HG03460 (cell line): ENCODE measurements at regions not wholly inside any gene's neighbourhood (a gene's known extent, or its start where the extent isn't known, plus 50 kb on each side); places are given as distances from the start of the nearest gene placed in this dataset.

ENCODE experiments used
- ATAC-seq: cut with Tn5 transposase; IDR thresholded peaks from one replicate; pipeline ENCODE4 v1.9.1; 2021; ENCODE audit not compliant: unreplicated experiment

DNA sequence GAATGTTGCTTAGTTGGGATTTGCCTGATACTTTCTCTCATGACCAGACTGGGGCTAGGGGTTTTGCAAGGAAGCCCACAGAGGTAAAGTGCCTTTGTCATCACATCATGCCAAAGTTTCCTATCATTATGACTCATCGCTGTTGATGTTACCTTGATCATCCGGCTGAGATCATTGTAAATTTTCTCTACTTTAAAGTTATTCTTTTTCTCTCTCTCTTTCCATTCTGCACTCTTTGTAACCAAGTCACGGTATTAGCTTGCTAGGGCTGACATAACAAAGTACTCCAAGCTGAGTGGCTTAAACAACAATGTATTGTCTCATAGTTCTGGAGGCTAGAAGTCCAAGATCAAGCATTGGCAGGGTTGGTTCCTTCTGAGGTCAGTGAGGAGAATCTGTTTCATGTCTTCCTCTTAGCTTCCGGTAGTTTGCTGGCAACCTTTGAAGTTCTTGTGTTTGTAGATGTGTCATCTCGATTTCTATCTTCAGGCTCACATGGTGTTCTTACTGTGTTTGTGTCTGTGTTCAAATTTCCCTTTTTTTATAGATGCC, 113.0 kb downstream of the DTHD1 start:
- ATAC-seq = no peak

DNA sequence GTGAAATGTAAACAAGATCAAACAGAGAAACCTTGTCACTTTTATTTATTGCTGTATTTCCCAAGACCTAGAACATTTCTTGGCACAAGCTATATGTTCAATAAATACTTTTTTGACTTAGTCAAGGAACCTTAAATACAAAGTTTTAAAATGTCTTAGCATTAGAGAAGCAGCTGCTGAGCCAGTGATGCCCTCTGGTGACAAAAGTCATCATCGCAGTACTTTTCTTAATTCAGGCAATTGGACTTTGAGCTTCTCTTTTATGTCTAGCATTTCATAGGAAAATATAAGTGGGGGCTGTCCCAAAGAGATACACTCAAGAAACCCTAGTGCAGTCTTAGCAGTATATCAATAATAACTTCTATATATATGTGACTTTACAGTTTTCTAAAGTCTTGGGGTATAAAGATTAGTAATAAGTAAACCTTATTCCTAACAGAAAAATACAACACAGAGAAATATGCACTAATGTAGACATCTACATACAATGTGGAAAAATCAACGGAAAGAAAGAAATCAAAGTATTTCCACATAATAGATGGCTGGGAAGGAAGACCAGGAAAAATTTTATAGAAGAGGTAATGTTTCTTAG, 118.4 kb downstream of the DTHD1 start:
- no peak for ATAC-seq

- no peak for ATAC-seq
These were observed 120.8 kb downstream of the DTHD1 start for GRCh38 chr4:36402008-36402758.

GRCh38 chr4:36411338-36411737, 129.9 kb downstream of the DTHD1 start:
- no peak for ATAC-seq

DNA sequence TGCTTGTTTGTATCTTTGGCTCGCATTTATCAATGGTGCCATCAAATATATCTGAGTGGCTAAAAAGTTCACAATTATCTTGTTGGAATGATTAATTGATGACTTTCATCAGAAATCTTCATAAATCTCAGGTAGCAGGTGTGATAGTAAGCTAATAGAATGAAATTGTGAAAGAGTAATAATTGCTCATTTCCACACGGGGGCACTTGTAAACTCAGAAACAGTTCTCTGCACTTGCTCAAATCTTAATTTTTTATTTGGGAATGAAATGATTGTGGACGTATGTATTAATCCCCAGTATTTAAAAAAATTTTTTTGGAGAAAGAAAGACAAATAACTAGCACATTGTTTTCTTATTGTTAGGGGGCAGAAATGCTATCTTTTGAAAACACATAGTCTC, 132.8 kb downstream of the DTHD1 start:
- ATAC-seq = no peak

- no peak for ATAC-seq
These were observed 135.7 kb downstream of the DTHD1 start for GRCh38 chr4:36417146-36417545.

GRCh38 chr4:36420111-36420679, 138.8 kb downstream of the DTHD1 start:
- no peak for ATAC-seq

- no peak for ATAC-seq
These were observed 141.2 kb downstream of the DTHD1 start for GRCh38 chr4:36422607-36423006.

- no peak for ATAC-seq
These were observed 145.3 kb downstream of the DTHD1 start for GRCh38 chr4:36426741-36427140.

DNA sequence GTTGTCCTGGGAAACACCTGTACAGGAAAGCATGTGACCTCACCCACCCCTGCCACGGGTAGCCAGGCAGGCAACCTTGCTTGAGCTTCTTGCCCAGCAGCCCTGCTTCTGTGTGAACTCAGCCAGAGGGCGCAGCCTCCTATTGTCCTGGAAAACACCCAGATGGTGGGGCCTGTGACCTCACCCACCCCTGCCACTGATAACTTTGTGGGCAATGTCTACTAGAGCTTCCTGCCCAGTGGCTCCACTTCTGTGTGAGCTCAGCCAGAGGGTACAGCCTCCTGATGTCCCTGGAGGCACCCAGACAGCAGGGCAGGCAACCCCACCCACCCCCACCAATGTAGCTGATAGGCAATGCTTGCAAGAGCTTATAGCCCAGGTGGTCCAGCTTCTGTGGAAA, 146.3 kb downstream of the DTHD1 start:
- no peak for ATAC-seq

DNA sequence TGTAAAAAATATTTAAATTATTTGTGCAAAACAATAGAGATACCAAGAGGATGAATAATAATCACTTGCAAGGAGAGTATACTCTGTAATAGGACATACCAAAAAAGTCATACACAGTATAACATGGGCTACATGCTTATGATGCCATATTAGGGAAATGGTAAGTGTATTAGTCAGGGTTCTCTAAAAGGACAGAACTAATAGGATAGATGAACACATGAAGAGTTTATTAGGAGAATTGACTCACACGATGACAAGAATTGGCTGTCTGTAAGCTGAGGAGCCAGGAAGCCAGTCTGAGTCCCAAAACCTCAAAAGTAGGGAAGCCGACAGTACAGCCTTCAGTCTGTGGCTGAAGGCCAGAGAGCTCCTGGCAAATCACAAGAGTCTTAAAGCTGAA, 151.2 kb downstream of the DTHD1 start:
- no peak for ATAC-seq

DNA sequence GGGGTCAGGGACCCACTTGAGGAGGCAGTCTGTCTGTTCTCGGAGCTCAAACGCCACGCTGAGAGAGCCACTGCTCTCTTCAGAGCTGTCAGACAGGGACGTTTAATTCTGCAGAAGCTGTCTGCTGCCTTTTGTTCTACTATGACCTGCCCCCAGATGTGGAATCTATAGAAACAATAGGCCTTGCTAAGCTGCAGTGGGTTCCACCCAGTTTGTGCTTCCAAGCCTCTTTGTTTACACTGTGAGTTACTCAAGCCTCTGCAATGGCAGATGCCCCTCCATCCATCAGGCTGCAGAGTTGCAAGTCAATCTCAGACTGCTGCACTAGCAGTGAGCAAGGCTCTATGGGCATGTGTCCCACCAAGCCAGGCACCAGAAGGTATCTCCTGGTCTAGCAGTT, 158.1 kb downstream of the DTHD1 start:
- ATAC-seq = no peak

DNA sequence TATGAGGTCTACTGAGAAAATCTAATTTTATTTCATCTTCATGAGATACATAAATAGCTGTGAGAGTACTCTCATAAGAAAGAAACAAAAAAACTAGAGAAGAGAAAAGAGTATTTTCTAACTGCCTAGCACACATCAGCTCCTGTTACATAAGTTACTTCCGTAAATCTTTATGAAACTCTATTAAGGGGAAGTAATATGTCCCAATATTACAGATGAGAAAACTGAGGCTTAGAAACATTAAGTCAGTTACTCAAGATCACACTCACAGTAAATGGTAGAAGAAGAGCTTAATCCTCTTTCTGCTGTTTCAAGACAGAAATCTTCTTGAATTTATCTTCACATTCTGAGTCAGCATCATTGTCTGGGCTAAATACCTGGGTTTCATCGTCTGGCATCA, 164.1 kb downstream of the DTHD1 start:
- no peak for ATAC-seq

- no peak for ATAC-seq
These were observed 164.9 kb downstream of the DTHD1 start for GRCh38 chr4:36446275-36446674.

DNA sequence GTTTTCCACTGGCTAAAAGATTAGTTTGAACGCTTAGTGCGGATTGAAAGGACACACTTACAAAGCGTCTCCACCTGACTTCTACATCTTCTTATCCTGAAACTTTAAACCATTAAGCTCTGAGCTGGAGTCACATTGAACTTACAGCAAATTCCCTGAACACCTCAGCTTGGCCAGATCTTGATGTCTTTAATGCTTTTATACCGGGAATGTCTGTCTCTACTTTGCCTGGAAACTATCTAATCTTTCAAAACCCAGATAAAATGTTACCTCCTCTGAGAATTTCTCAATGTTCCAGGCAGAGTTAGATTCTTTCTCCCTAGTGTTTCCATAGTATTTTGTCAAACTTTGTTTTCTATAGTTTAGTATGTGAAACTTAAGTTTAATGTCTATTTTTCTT, 179.9 kb downstream of the DTHD1 start:
- no peak for ATAC-seq

DNA sequence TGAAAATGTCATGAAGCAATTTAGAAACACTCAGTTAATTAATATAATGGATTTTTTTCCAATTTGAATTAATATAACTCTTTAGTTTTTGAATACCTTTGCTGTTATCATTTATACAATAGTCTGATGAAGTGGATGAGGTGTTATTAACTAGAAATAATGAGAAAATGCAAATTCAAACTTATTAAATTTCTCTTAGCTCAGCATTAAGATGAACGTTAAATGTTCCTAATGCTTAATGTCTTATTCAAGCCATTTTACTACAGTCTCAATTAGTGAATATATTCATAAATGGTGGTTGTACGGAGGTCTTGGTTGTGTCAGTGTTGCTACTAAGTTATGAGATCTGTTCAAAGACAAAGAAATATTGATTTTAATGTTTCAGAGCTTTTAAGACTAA, 186.3 kb downstream of the DTHD1 start:
- no peak for ATAC-seq

GRCh38 chr4:36471903-36472302, 190.5 kb downstream of the DTHD1 start:
- no peak for ATAC-seq

DNA sequence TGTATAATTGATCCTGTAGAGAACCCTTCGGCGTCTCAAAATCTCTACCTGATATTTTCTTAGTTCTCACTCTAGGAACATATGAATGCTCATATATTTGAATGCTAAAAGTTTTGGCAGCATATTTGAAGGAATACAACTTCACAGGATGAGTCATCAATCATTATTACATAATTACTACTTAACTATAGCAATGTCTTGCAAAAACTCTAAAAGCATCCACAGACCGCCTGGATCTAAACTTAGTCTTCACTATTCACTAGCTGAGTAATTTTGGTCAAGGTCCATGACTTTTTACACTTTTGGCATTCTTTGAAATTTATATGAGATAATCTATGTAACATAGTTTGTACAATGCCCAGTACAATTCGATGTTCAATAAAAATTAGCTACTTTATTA, 194.7 kb downstream of the DTHD1 start:
- ATAC-seq = no peak

GRCh38 chr4:36477861-36478260, 196.4 kb downstream of the DTHD1 start:
- ATAC-seq = no peak

DNA sequence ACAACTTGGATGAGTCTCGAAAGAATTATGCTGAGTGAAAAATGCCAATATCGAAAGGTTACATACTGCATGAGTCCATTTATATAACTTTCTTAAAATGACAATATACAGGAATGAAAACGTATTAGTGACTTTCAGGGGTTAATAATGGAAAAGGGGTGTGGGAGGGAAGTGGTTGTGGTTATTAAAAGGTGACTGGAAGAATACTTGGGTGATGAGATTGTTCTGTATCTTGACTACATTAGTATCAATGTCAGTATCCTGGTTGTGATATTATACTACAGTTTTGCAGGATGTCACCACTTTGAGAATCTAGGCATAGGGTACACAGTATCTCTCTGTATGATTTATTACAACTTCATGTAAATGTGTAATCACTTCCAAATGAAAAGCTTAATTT, 204.5 kb downstream of the DTHD1 start:
- no peak for ATAC-seq

GRCh38 chr4:36489798-36490197, 208.4 kb downstream of the DTHD1 start:
- ATAC-seq = no peak

DNA sequence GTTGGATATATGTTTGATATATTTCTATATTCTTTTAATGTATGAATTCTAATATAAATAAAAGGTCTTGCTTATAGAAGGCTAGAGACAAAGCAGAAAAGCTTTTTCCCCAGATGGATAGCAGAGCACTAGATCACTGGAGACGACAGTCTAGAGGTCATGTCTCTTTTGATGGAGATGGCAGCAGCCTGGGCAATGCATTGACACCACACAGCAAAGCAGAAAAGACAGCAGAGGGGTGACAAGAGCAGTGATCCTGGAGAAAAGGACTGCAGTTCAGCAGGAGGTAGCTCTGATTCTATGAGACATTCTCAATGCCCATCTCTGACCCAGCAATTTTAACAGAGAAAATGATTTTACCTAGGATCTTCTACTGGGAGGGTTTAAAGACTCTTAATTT, 210.6 kb downstream of the DTHD1 start:
- no peak for ATAC-seq
